ENCODE measurements at regions not wholly inside any gene's neighbourhood (a gene's known extent, or its start where the extent isn't known, plus 50 kb on each side); places are given as distances from the start of the nearest gene placed in this dataset.

GRCh38 chr3:106228271-106228670 lies 359.5 kb upstream of the CBLB start:
- ATAC-seq (no peak), DNase-seq (no peak)
- Mint-ChIP-seq H3K4me3 (peak overlapping the region; percentile 50 to 62), H3K9me3 (peaks cover 6 to 28% of the 10 kb centered on the region in 2 donors), H3K27ac (peak overlapping the region; percentile 63 to 93), H3K27me3 (no peaks in the 10 kb centered on the region), H3K4me1 (peaks cover 60% of the 10 kb centered on the region)

GRCh38 chr3:106229495-106230278 lies 360.9 kb upstream of the CBLB start:
- DNase-seq (no peak), ATAC-seq (no peak)
- no peak overlapping the region for H3K4me3 Mint-ChIP-seq
- peaks cover 0 to 29% of the 10 kb centered on the region in 2 donors for H3K9me3 Mint-ChIP-seq
- H3K27me3 Mint-ChIP-seq, result no peaks in the 10 kb centered on the region
- H3K27ac Mint-ChIP-seq, result peak overlapping the region in 1 of 2 donors; percentile 74
- H3K4me1 Mint-ChIP-seq, result peaks cover 62% of the 10 kb centered on the region

DNA sequence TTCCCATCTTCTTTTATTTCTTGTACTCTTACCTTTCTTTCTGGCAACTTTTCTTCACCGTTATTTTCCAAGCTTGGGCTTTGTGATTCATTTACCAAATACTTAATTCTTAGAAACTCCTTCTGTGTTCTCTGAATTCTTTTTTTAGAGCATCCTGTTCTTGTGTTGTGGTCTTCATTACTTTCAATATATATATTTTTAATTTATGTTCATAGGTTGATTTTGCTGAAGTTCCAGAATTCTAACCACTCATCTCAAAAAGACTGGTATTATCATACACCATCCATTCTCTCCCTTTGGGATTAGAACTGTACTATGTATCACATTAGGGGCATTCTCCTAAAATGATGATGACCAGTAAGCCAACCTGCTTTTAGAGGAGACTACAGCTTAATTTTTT lies 362.3 kb upstream of the CBLB start:
- Mint-ChIP-seq H3K4me1 (peaks cover 62% of the 10 kb centered on the region), H3K27me3 (no peaks in the 10 kb centered on the region), H3K9me3 (peaks cover 0 to 39% of the 10 kb centered on the region in 2 donors), H3K27ac (peak overlapping the region; percentile 79 to 99), H3K4me3 (peak overlapping the region; percentile 68 to 91)
- ATAC-seq (peak; percentile 57), DNase-seq (no peak)

- ATAC-seq (no peak), DNase-seq (no peak)
- Mint-ChIP-seq H3K9me3 (peaks cover 8 to 31% of the 10 kb centered on the region in 2 donors), H3K4me3 (no peak overlapping the region), H3K27ac (peak overlapping the region in 1 of 2 donors; percentile 48), H3K4me1 (peaks cover 53% of the 10 kb centered on the region), H3K27me3 (no peaks in the 10 kb centered on the region)
Observed at GRCh38 chr3:106232956-106233355, 364.1 kb upstream of the CBLB start.

- H3K9me3 Mint-ChIP-seq, result peaks cover 17 to 34% of the 10 kb centered on the region in 2 donors
- H3K4me3 Mint-ChIP-seq, result no peak overlapping the region
- H3K27ac Mint-ChIP-seq, result no peak overlapping the region
- no peak for DNase-seq
- no peaks in the 10 kb centered on the region for H3K27me3 Mint-ChIP-seq
- no peak for ATAC-seq
- H3K4me1 Mint-ChIP-seq, result peaks cover 11% of the 10 kb centered on the region
Observed at GRCh38 chr3:106239195-106239697, 370.4 kb upstream of the CBLB start.

DNA sequence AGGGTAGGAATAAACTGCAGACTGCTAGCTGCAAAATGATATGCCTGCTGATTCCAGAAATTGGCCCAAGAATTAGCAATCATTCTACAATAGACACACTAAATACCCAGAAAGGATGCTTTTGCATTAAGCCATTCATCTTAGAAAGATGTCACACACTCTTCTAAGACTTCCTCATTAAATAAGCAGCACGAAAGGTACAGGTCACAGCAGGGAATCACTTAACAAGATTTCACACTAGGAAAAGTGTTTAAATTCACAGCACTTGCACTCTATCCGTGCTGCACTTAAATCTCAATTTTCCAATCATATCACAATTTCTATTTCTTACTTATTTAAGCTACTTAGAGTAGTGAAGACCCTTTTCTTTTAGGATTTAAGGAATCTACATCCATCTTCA lies 372.8 kb upstream of the CBLB start:
- ATAC-seq (no peak), DNase-seq (no peak)
- no peaks in the 10 kb centered on the region for H3K27me3 Mint-ChIP-seq
- H3K9me3 Mint-ChIP-seq, result peaks cover 16 to 20% of the 10 kb centered on the region in 2 donors
- H3K4me3 Mint-ChIP-seq, result no peak overlapping the region
- H3K27ac Mint-ChIP-seq, result peak overlapping the region in 1 of 2 donors; percentile 20
- peaks cover 11% of the 10 kb centered on the region for H3K4me1 Mint-ChIP-seq

- H3K27ac Mint-ChIP-seq, result no peak overlapping the region
- peaks cover 9 to 14% of the 10 kb centered on the region in 2 donors for H3K9me3 Mint-ChIP-seq
- DNase-seq (no peak), ATAC-seq (no peak)
- H3K4me3 Mint-ChIP-seq, result no peak overlapping the region
- H3K27me3 Mint-ChIP-seq, result no peaks in the 10 kb centered on the region
- H3K4me1 Mint-ChIP-seq, result peaks cover 12% of the 10 kb centered on the region
Observed at GRCh38 chr3:106242781-106243180, 374.0 kb upstream of the CBLB start.

GRCh38 chr3:106245400-106245799 lies 376.6 kb upstream of the CBLB start:
- Mint-ChIP-seq H3K9me3 (peaks cover 3 to 5% of the 10 kb centered on the region in 2 donors), H3K27me3 (no peaks in the 10 kb centered on the region), H3K27ac (no peak overlapping the region), H3K4me1 (peaks cover 36% of the 10 kb centered on the region), H3K4me3 (no peak overlapping the region)
- no peak for DNase-seq
- ATAC-seq, result no peak

DNA sequence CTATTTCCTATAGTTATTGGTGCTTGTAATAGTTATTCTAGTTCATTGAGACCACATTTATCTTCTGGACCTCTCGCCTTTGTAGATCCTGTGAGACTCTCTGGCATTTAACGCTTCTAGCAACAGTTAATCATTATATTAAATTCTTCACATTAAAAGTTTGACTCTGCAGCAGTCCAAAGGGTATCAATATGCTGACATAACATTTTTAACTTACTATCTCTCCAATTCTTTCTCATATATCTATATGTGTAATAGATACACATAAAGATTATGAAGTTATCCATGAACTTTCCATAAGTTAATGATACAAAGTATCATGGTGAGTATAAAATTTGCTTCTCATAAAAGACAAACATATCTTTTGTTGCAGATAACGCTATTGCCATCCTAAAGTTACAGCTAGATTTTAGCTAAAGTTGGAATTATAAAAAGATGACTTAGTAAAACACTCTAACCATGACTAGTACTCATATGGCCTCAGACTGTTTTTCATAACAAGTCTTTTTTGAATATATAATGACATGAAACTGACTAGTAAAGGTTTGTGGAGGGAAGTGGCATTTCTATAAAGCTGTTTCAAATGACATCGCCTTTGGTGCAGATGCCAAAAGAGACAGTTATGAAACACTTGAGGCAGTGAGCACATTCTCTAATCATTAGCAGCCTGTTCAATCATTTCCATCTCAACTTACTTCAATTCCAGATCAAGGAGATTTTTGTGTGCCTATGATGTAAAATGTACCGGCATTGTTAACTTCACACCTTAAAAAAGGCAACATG lies 379.3 kb upstream of the CBLB start:
- Mint-ChIP-seq H3K4me3 (no peak overlapping the region), H3K27me3 (no peaks in the 10 kb centered on the region), H3K9me3 (peaks cover 3 to 18% of the 10 kb centered on the region in 2 donors), H3K27ac (peak overlapping the region in 1 of 2 donors; percentile 1), H3K4me1 (peaks cover 36% of the 10 kb centered on the region)
- DNase-seq (peak; percentile 12 to 24), ATAC-seq (peak; percentile 97)

DNA sequence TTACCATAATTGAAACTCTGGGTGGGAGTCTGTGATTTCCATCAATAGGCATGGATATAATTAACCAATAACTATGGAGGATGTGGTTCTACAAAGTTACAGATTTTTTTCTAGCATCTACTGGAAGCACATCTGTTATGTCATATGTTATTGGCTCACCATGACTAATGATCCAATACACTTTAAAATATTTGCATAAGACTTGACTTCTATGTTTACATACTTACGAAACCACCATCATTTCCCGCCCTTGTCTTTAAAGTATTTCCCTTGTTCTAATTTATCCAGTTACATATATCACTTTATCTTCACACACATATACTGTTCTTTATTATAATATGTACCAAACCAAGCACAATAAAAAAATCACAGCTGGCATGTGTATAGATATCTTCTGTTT lies 380.3 kb upstream of the CBLB start:
- Mint-ChIP-seq H3K4me1 (peaks cover 36% of the 10 kb centered on the region), H3K4me3 (no peak overlapping the region), H3K27ac (no peak overlapping the region), H3K27me3 (no peaks in the 10 kb centered on the region), H3K9me3 (peaks cover 11 to 18% of the 10 kb centered on the region in 2 donors)
- ATAC-seq, result no peak
- DNase-seq, result no peak

GRCh38 chr3:106249981-106250380 lies 381.2 kb upstream of the CBLB start:
- no peak overlapping the region for H3K4me3 Mint-ChIP-seq
- H3K27ac Mint-ChIP-seq, result no peak overlapping the region
- peaks cover 11 to 18% of the 10 kb centered on the region in 2 donors for H3K9me3 Mint-ChIP-seq
- ATAC-seq, result no peak
- no peak for DNase-seq
- peaks cover 42% of the 10 kb centered on the region for H3K4me1 Mint-ChIP-seq
- no peaks in the 10 kb centered on the region for H3K27me3 Mint-ChIP-seq

GRCh38 chr3:106251160-106251892 lies 382.5 kb upstream of the CBLB start:
- no peaks in the 10 kb centered on the region for H3K27me3 Mint-ChIP-seq
- no peak for DNase-seq
- H3K9me3 Mint-ChIP-seq, result peaks cover 11 to 18% of the 10 kb centered on the region in 2 donors
- H3K27ac Mint-ChIP-seq, result peak overlapping the region in 1 of 2 donors; percentile 75
- H3K4me3 Mint-ChIP-seq, result no peak overlapping the region
- peaks cover 44% of the 10 kb centered on the region for H3K4me1 Mint-ChIP-seq
- ATAC-seq, result no peak

DNA sequence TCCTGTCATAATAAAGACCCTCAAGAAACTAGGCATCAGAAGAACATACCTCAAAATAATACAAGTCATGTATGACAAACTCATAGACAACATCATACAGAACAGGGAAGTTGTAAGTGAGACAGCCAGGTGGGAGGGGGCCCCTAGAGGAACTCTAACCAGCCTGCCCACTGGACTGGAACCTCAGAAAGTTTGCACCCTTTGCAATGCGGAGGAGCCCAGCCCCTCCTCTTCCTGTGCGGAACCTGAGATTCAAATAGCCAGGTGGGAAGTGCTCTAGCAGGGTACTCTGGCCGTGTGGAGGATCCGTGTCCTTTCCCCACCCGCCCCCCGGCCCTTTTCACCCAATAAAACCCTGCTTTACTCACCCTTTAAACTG lies 387.0 kb upstream of the CBLB start:
- H3K4me3 Mint-ChIP-seq, result no peak overlapping the region
- H3K27me3 Mint-ChIP-seq, result no peaks in the 10 kb centered on the region
- H3K9me3 Mint-ChIP-seq, result peaks cover 8 to 15% of the 10 kb centered on the region in 2 donors
- peaks cover 21% of the 10 kb centered on the region for H3K4me1 Mint-ChIP-seq
- H3K27ac Mint-ChIP-seq, result no peak overlapping the region
- ATAC-seq (no peak), DNase-seq (no peak)

DNA sequence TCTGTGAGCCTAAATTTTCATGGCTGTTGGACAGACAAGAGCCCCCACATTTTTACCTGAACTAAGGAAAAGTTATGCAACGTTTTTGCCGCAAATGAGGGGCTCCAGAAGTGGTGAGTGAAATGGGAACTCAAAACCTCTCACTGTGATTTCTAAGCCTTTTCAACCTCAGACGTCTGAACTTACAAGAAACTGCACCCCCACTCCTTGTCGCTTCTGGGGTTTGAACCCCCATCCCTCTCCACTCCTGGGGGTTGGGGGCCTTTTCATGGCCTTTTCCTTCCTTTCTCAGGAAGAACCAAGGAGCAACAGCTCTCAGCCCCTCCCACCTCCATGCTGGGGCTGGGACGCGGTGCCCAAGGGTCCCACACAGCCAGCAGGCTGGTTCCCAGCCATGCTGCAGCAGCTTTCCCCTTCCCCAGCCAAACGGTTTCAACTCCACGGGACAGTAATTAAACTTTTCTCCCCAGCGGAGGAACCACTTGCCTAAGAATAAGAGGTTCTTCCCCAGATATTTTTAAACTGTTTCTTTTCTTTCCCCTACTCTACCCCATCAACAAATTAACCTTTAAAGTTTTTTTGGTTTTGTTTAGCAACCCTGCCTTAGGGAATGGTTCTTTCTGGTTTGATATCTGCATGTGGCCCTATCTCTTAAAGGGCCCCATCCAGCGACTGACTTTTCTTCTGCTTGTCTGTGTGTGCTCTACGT lies 387.6 kb upstream of the CBLB start:
- Mint-ChIP-seq H3K27ac (no peak overlapping the region), H3K4me3 (no peak overlapping the region), H3K9me3 (peaks cover 8 to 10% of the 10 kb centered on the region in 2 donors), H3K4me1 (peaks cover 15% of the 10 kb centered on the region), H3K27me3 (no peaks in the 10 kb centered on the region)
- DNase-seq, result no peak
- no peak for ATAC-seq

DNA sequence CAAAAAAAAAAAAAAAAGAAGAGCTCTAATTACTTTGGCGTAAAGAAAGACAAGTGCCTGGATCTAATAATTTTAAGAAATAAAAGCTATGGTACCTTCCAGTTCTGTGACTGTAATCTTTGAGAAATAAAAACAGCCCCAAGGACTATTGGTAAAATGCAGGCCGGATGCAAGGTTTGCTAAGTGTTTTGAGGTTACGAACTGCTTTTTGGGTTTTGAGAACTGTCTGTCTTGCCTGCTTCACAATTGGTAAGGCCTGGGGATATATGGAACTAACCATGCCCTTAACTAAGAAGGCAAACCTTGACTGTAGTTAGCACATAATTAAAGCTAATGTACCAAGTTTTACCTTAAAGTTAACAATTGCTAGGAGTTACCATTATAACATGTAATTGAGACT lies 388.4 kb upstream of the CBLB start:
- H3K9me3 Mint-ChIP-seq, result peaks cover 6 to 8% of the 10 kb centered on the region in 2 donors
- H3K4me1 Mint-ChIP-seq, result peaks cover 16% of the 10 kb centered on the region
- no peaks in the 10 kb centered on the region for H3K27me3 Mint-ChIP-seq
- no peak for DNase-seq
- H3K27ac Mint-ChIP-seq, result no peak overlapping the region
- H3K4me3 Mint-ChIP-seq, result no peak overlapping the region
- no peak for ATAC-seq
